ENCODE measurements at regions not wholly inside any gene's neighbourhood (a gene's known extent, or its start where the extent isn't known, plus 50 kb on each side); places are given as distances from the start of the nearest gene placed in this dataset.

- TF ChIP-seq, protein P1, sequence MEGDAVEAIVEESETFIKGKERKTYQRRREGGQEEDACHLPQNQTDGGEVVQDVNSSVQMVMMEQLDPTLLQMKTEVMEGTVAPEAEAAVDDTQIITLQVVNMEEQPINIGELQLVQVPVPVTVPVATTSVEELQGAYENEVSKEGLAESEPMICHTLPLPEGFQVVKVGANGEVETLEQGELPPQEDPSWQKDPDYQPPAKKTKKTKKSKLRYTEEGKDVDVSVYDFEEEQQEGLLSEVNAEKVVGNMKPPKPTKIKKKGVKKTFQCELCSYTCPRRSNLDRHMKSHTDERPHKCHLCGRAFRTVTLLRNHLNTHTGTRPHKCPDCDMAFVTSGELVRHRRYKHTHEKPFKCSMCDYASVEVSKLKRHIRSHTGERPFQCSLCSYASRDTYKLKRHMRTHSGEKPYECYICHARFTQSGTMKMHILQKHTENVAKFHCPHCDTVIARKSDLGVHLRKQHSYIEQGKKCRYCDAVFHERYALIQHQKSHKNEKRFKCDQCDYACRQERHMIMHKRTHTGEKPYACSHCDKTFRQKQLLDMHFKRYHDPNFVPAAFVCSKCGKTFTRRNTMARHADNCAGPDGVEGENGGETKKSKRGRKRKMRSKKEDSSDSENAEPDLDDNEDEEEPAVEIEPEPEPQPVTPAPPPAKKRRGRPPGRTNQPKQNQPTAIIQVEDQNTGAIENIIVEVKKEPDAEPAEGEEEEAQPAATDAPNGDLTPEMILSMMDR (IDR thresholded peaks at IDR 0.05; ENCODE audit: low read depth, low read length), result no peak
- no peak for TF ChIP-seq POLR2A (IDR thresholded peaks at IDR 0.05; ENCODE audit: extremely low read depth, insufficient read length)
- TF ChIP-seq, protein P2, sequence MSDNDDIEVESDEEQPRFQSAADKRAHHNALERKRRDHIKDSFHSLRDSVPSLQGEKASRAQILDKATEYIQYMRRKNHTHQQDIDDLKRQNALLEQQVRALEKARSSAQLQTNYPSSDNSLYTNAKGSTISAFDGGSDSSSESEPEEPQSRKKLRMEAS (IDR thresholded peaks at IDR 0.05; ENCODE audit: low read depth, low read length), result no peak
- no peak for TF ChIP-seq MYC (IDR thresholded peaks at IDR 0.05; ENCODE audit: low read depth, low read length)
Measured at GRCh38 chr21:18049461-18049860, 195.2 kb upstream of the CHODL start.
